ENCODE measurements at regions not wholly inside any gene's neighbourhood (a gene's known extent, or its start where the extent isn't known, plus 50 kb on each side); places are given as distances from the start of the nearest gene placed in this dataset.

- TF ChIP-seq POLR2A (IDR thresholded peaks at IDR 0.05) (no peak), CTCF (IDR thresholded peaks at IDR 0.05) (no peak)
These were observed 207.6 kb upstream of the SLITRK2 start for GRCh38 chrX:145609951-145610511.

All from esophagus squamous epithelium (tissue), 4 donors.